HepG2 (cell line): ENCODE measurements at regions not wholly inside any gene's neighbourhood (a gene's known extent, or its start where the extent isn't known, plus 50 kb on each side); places are given as distances from the start of the nearest gene placed in this dataset.
A peak's percentile ranks its signal among the peaks of the same experiment; 100 is the strongest.

Experiments
- ATAC-seq: fragments of 200-7000 bp; cut with Tn5 transposase; 3 replicates; pipeline ENCODE4 v1.9.1; 2020; ENCODE audit warnings: mild to moderate bottlenecking, moderate library complexity
- BruUV-seq: library from RNA; stranded (reverse); fragments of 400-500 nt; replicated peaks from 2 replicates; lab custom pipeline; 2021; lab: Mats Ljungman, UMichigan
- CTCF ChIA-PET: fragments of 300-600 bp; formaldehyde crosslinking; extraction: SDS; loops from one replicate; lab custom pipeline; 2021; ENCODE audit warnings: low total read pairs, inconsistent platforms, low intra/inter-chr PET ratio; lab: Yijun Ruan, JAX
- POLR2A ChIA-PET: fragments of 350-600 bp; sonication (Branson Sonifier 250); formaldehyde crosslinking; loops from one replicate; lab custom pipeline; 2020; ENCODE audit warnings: antibody characterized with exemption, inconsistent platforms; lab: Yijun Ruan, JAX
- DNase-seq: peaks from one replicate; pipeline ENCODE4 v3.0.0-alpha.2; 2015; ENCODE audit warnings: low spot score
- FAIRE-seq: peaks from 3 replicates; lab custom pipeline; 2011; peaks lifted over from hg19 to GRCh38; lab: Jason Lieb, UNC
- H2AFZ ChIP-seq: one replicate; pipeline ENCODE4 v1.6.1; 2011; ENCODE audit warnings: low read length, inconsistent platforms
- H3K27ac ChIP-seq: fragments of 300-600 bp; 3 replicates; pipeline ENCODE4 v1.8.0; 2011; ENCODE audit warnings: mixed run types, mild to moderate bottlenecking, mixed read lengths, low read length, inconsistent platforms; ENCODE audit not compliant: insufficient read depth; ENCODE audit errors: extremely low read length
- H3K27me3 ChIP-seq, 2 experiments: fragments of 200-600 bp in 1 of 2; 2 replicates in 1 of 2; 3 replicates in 1 of 2; pipeline versions ENCODE4 v1.6.0 to v1.8.0; 2011; ENCODE audit warnings: low read length in 2 of 2, mild to moderate bottlenecking in 2 of 2, moderate library complexity in 2 of 2, inconsistent platforms in 1 of 2; ENCODE audit not compliant: insufficient read depth in 2 of 2, control insufficient read depth in 1 of 2
- H3K36me3 ChIP-seq, 2 experiments: fragments of 200-600 bp in 1 of 2; replicated peaks in 1 of 2; 2 replicates in 1 of 2; 3 replicates in 1 of 2; pipeline versions ENCODE4 v1.5.1 to v1.8.0; 2011; ENCODE audit warnings: low read length in 2 of 2, inconsistent platforms in 1 of 2; ENCODE audit not compliant: insufficient read depth in 2 of 2, control insufficient read depth in 1 of 2
- H3K4me1 ChIP-seq: 2 replicates; pipeline ENCODE4 v1.5.1; 2012; ENCODE audit warnings: low read length, inconsistent platforms; ENCODE audit not compliant: insufficient read depth
- H3K4me2 ChIP-seq: 2 replicates; pipeline ENCODE4 v1.6.0; 2011; ENCODE audit warnings: low read depth, low read length, inconsistent platforms
- H3K4me3 ChIP-seq, 3 experiments: fragments of 200-600 bp in 1 of 3; sonication (generic), shearing (Covaris generic) in 1 of 3; replicated peaks in 1 of 3; 2 replicates each; pipeline ENCODE4 v1.5.1; 2011 to 2016; ENCODE audit warnings: low read length in 3 of 3, inconsistent platforms in 2 of 3, low read depth in 2 of 3, mild to moderate bottlenecking in 2 of 3, control low read depth in 1 of 3, mixed read lengths in 1 of 3; ENCODE audit not compliant: insufficient read depth in 1 of 3
- H3K79me2 ChIP-seq: one replicate; pipeline ENCODE4 v1.6.1; 2011; ENCODE audit warnings: low read length, inconsistent platforms; ENCODE audit not compliant: insufficient read depth
- H3K9ac ChIP-seq: 2 replicates; pipeline ENCODE4 v1.6.0; 2011; ENCODE audit warnings: mild to moderate bottlenecking, low read depth, low read length, inconsistent platforms; ENCODE audit not compliant: insufficient read depth
- H3K9me3 ChIP-seq: 2 replicates; pipeline ENCODE4 v1.5.1; 2012; ENCODE audit warnings: mild to moderate bottlenecking, low read length
- H4K20me1 ChIP-seq: 2 replicates; pipeline ENCODE4 v1.6.0; 2011; ENCODE audit warnings: inconsistent platforms, mild to moderate bottlenecking, low read length, moderate library complexity; ENCODE audit not compliant: insufficient read depth
- DPF2 ChIP-seq: sonication (generic); formaldehyde crosslinking; IDR thresholded peaks from 2 replicates; pipeline ENCODE4 v1.4.0; 2020; ENCODE audit warnings: mild to moderate bottlenecking, low read depth, missing genetic modification reagents, borderline replicate concordance
- FLYWCH1 ChIP-seq: sonication (generic); formaldehyde crosslinking; IDR thresholded peaks from 2 replicates; pipeline ENCODE4 v1.8.1; 2023; ENCODE audit warnings: mild to moderate bottlenecking, missing genetic modification reagents
- HNRNPL ChIP-seq: fragments of 200-400 bp; formaldehyde crosslinking; IDR thresholded peaks from 2 replicates; pipeline ENCODE4 v1.6.1; 2017; ENCODE audit warnings: mild to moderate bottlenecking, low read depth, low read length
- JARID2 ChIP-seq: sonication (generic); formaldehyde crosslinking; IDR thresholded peaks from 2 replicates; pipeline ENCODE4 v1.8.1; 2023; ENCODE audit warnings: missing genetic modification reagents, inconsistent platforms; ENCODE audit not compliant: insufficient replicate concordance
- KDM6A ChIP-seq: IDR thresholded peaks from 2 replicates; pipeline ENCODE4 v1.6.1; 2016; ENCODE audit warnings: low read depth
- SMAD9 ChIP-seq: sonication (generic); formaldehyde crosslinking; IDR thresholded peaks from 2 replicates; pipeline ENCODE4 v1.5.1; 2020; ENCODE audit warnings: mild to moderate bottlenecking, missing genetic modification reagents
- TAF15 ChIP-seq: fragments of 200-400 bp; formaldehyde crosslinking; IDR thresholded peaks from one replicate; pipeline ENCODE4 v1.6.1; 2018; ENCODE audit warnings: mild to moderate bottlenecking, low read depth, low read length; ENCODE audit not compliant: poor library complexity, severe bottlenecking
- WGBS: methylation state at CpG from one replicate; pipeline ENCODE4 v1.1.6; 2017; ENCODE audit warnings: low lambda C conversion rate; 5-methylcytosine and 5-hydroxymethylcytosine counted together
- in situ Hi-C: cut with HindIII; loops from 2 replicates; pipeline ENCODE4 v1.10.0; 2017; ENCODE audit warnings: low pct_unique_long_range_greater_than_20kb; ENCODE audit not compliant: extremely low pct_ligation_motif_present
- intact Hi-C: fragments of 100-400 bp; cut with micrococcal nuclease; formaldehyde crosslinking; loops from one replicate; pipeline ENCODE4 v1.10.0; 2022; ENCODE audit not compliant: unreplicated experiment
- TF ChIP-seq, protein P1 (sequence below): sonication (generic); formaldehyde crosslinking; IDR thresholded peaks from 2 replicates; pipeline ENCODE4 v1.5.1; 2020; ENCODE audit warnings: mild to moderate bottlenecking, missing genetic modification reagents, moderate library complexity
- TF ChIP-seq, protein P2 (sequence below): sonication (generic); formaldehyde crosslinking; IDR thresholded peaks from 2 replicates; pipeline ENCODE4 v1.9.0; 2021; ENCODE audit warnings: missing genetic modification reagents, borderline replicate concordance
- TF ChIP-seq, protein P3 (sequence below): sonication (generic); formaldehyde crosslinking; IDR thresholded peaks from 2 replicates; pipeline ENCODE4 v1.5.0; 2020; ENCODE audit warnings: missing genetic modification reagents
- TF ChIP-seq, protein P4 (sequence below): sonication (generic); formaldehyde crosslinking; IDR thresholded peaks from 2 replicates; pipeline ENCODE4 v1.4.0; 2020; ENCODE audit warnings: missing genetic modification reagents, mild to moderate bottlenecking, borderline replicate concordance

DNA sequence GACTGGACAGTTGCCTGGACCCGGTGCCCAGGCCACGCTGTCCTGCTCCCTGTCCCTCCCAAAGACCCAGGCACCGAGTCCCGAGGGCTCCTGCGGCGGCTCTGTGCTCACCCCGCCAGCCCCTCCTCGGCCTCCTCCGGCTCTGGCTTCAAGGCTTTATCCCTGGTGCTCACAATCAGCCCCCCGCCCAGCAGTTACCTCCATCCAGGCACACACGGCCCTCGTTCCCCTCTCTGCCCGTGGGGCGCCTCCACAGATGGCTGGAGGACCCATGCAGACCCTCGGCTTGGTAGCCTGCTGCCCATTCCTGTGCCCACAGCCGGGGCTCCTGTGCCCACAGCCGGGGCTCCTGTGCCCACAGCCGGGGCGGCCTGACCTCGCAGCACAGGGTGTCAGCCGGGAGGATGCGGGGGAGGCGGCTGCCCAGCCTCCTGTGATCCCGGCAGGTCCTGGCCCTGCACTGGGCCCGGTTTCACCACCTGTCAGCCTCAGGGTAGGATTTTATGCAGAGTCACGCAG lies 52.3 kb upstream of the COL18A1 start:
- FAIRE-seq: no peak
- POLR2A ChIA-PET: no interaction called here
- BruUV-seq: no TSS peak

DNA sequence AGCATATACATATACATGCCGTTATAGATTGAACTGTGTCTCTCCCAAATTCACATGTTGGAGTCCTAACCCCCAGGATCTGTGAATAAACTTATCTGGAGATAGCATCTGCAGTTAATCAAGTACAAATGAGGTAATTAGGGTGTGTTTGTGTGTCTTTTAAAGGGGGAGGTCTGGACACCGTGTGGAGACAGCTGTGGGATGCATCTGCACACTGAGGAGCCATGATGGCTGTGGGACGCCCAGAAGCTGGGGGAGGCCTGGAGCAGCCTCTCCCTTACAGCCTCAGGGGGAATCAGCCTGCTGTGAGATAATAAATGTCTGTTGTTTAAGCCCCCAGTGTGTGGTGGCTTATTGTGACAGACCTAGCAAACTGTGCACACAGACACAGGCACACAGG lies 51.8 kb upstream of the COL18A1 start:
- no peaks in the 10 kb centered on the region for H4K20me1 ChIP-seq
- FAIRE-seq (no peak), DNase-seq (no peak), ATAC-seq (no peak)
- H3K4me3 ChIP-seq: no peak overlapping the region
- WGBS: 72% methylated on average over 3 of the region's 3 CpGs
- no peaks in the 10 kb centered on the region for H3K9me3 ChIP-seq
- H3K4me2 ChIP-seq: no peak overlapping the region
- no peak overlapping the region for H3K27ac ChIP-seq
- BruUV-seq: no TSS peak
- ChIA-PET POLR2A (no interaction called here), CTCF (no interaction called here)
- H3K4me1 ChIP-seq: peaks cover 67% of the 10 kb centered on the region
- no peaks in the 10 kb centered on the region for H3K27me3 ChIP-seq
- H3K79me2 ChIP-seq: no peaks in the 10 kb centered on the region
- intact Hi-C loops: no loop called here
- no peak overlapping the region for H3K9ac ChIP-seq
- in situ Hi-C loops: no loop called here
- H2AFZ ChIP-seq: no peak overlapping the region
- no peaks in the 10 kb centered on the region for H3K36me3 ChIP-seq
- TF ChIP-seq DPF2 (no peak), FLYWCH1 (no peak), TAF15 (no peak), JARID2 (CRISPR knock-in tag) (no peak)
- TF ChIP-seq, protein P1, sequence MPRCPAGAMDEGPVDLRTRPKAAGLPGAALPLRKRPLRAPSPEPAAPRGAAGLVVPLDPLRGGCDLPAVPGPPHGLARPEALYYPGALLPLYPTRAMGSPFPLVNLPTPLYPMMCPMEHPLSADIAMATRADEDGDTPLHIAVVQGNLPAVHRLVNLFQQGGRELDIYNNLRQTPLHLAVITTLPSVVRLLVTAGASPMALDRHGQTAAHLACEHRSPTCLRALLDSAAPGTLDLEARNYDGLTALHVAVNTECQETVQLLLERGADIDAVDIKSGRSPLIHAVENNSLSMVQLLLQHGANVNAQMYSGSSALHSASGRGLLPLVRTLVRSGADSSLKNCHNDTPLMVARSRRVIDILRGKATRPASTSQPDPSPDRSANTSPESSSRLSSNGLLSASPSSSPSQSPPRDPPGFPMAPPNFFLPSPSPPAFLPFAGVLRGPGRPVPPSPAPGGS (CRISPR knock-in tag): no peak
- TF ChIP-seq, protein P2, sequence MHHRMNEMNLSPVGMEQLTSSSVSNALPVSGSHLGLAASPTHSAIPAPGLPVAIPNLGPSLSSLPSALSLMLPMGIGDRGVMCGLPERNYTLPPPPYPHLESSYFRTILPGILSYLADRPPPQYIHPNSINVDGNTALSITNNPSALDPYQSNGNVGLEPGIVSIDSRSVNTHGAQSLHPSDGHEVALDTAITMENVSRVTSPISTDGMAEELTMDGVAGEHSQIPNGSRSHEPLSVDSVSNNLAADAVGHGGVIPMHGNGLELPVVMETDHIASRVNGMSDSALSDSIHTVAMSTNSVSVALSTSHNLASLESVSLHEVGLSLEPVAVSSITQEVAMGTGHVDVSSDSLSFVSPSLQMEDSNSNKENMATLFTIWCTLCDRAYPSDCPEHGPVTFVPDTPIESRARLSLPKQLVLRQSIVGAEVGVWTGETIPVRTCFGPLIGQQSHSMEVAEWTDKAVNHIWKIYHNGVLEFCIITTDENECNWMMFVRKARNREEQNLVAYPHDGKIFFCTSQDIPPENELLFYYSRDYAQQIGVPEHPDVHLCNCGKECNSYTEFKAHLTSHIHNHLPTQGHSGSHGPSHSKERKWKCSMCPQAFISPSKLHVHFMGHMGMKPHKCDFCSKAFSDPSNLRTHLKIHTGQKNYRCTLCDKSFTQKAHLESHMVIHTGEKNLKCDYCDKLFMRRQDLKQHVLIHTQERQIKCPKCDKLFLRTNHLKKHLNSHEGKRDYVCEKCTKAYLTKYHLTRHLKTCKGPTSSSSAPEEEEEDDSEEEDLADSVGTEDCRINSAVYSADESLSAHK (CRISPR knock-in tag): no peak
- TF ChIP-seq, protein P3, sequence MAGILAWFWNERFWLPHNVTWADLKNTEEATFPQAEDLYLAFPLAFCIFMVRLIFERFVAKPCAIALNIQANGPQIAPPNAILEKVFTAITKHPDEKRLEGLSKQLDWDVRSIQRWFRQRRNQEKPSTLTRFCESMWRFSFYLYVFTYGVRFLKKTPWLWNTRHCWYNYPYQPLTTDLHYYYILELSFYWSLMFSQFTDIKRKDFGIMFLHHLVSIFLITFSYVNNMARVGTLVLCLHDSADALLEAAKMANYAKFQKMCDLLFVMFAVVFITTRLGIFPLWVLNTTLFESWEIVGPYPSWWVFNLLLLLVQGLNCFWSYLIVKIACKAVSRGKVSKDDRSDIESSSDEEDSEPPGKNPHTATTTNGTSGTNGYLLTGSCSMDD (CRISPR knock-in tag): no peak
- TF ChIP-seq, protein P4, sequence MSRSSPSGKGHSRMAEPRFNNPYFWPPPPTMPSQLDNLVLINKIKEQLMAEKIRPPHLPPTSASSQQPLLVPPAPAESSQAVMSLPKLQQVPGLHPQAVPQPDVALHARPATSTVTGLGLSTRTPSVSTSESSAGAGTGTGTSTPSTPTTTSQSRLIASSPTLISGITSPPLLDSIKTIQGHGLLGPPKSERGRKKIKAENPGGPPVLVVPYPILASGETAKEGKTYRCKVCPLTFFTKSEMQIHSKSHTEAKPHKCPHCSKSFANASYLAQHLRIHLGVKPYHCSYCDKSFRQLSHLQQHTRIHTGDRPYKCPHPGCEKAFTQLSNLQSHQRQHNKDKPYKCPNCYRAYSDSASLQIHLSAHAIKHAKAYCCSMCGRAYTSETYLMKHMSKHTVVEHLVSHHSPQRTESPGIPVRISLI (CRISPR knock-in tag): no peak

More for the DNA sequence above, 52.3 kb upstream of the COL18A1 start:
- H3K79me2 ChIP-seq: no peaks in the 10 kb centered on the region
- no peak overlapping the region for H3K4me3 ChIP-seq
- H3K9ac ChIP-seq: no peak overlapping the region
- no peaks in the 10 kb centered on the region for H4K20me1 ChIP-seq
- TF ChIP-seq SMAD9 (CRISPR knock-in tag) (no peak), KDM6A (CRISPR knock-in tag) (no peak), HNRNPL (0 out of 2 replicates have a peak, but pooled peaks have one; percentile 52)
- no peak for DNase-seq
- CTCF ChIA-PET: no interaction called here
- no peaks in the 10 kb centered on the region for H3K27me3 ChIP-seq
- ATAC-seq: no peak
- peaks cover 61% of the 10 kb centered on the region for H3K4me1 ChIP-seq
- in situ Hi-C loops (no loop called here), intact Hi-C loops (no loop called here)
- no peak overlapping the region for H3K4me2 ChIP-seq
- no peak overlapping the region for H2AFZ ChIP-seq
- no peaks in the 10 kb centered on the region for H3K36me3 ChIP-seq
- no peak overlapping the region for H3K27ac ChIP-seq
- H3K9me3 ChIP-seq: no peaks in the 10 kb centered on the region
- 77% methylated on average over 18 of the region's 26 CpGs for WGBS
